GM21723 (cell line): ENCODE measurements at regions not wholly inside any gene's neighbourhood (a gene's known extent, or its start where the extent isn't known, plus 50 kb on each side); places are given as distances from the start of the nearest gene placed in this dataset.

ENCODE experiments used
- ATAC-seq: cut with Tn5 transposase; IDR thresholded peaks from one replicate; pipeline ENCODE4 v1.9.1; 2021; ENCODE audit warnings: mild to moderate bottlenecking, moderate library complexity; ENCODE audit not compliant: unreplicated experiment

DNA sequence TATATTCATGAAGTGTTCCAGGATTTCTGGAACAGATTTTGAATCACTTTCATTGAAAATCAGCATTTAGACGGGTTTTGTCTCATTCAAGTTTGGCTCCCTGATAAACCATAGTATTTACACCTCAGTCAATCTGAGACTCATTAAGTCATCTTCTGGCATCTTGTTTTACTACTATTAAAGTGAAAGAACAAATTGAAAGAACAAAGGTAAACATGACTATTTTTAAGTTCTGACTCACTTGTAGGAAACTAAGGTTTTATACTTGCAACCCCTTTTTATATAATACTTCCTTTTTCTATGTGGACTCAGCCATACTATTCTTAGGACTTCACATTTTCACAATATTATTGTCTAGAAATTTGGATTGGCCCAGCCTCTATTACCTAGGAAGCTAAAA is 854.4 kb downstream of the SQOR start:
- ATAC-seq = no peak

DNA sequence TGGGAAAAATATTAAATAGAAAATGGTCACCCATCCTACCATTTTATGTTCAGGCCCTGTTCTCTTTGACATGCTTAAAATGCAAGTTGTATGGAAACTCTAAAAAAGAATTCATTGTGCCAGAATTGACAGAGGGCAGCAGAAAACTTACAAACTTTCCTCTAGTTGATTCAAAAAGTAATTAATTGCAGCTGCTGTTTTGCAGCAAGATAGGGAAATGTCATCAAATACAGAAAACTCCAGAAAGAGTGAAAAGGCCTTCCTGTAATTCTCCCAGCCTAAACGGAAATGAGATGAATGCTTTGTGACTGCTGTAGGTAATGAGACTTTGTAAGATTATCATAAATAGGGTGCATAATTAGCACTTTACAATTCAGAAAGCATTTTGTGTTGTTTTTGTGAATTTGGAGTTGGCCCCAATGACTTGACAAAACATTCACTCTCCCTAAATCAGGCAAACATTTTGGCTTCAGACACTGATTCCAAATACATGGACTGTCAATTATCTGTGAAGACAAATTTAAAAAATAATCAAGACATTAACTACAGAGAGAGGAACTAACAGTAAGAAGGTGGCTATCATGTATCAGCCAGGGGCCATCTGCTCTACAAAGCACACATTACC is 861.8 kb downstream of the SQOR start:
- no peak for ATAC-seq

DNA sequence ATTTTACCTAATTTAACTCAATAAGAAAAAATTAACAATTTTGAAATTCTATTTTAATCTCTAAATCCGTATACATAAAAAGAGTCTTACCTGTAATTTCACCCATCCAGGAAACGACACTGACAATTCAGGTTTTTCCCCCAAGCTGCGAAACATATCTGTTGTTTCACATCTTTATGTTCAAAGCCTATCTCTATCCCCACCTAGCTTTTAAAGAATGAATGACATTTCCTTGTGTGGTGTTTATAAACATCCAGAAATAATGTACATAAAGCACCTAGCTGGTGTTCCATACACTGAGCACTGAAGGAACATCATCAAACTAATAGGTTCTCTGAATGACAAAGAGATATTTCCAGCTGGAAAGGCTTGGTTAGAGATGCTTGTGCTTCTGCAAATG is 867.8 kb downstream of the SQOR start:
- no peak for ATAC-seq

DNA sequence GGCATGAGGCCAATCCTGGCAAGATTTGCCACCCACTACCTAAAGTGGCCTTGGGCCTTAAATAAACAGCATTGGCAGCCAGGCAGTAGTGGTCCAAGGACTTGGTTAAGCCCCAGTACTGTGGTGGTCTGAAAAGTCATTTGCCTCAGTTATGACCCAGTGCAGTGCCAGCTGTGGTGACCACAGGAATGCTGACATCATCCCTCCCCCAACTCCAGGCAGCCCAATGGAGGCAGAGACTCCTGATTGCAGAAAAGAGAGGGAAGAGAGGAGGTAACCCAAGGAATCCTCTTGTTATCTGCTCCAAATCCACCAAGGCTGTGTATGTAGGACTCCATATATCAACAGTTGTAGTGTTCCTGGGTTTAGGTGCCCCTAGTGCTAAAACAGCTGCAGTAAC is 883.6 kb downstream of the SQOR start:
- no peak for ATAC-seq

DNA sequence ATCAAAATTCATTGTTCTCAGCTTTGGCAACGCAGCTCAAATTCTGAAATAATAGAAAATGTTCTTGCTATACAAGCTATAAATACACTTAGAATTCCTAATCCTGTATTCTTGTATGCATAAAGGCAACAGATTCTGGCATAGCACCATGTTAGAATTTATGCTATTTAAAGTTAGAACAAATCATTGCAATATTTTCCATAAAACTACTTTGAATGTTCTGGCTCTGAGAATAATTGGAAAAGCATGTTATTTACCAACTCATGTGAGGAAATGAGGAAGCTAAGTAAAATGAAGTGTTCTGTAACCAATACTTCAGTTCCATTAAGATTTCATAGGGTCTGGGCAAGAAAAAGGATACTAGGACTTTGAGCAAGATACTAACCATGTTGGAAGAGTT is 888.9 kb downstream of the SQOR start:
- ATAC-seq = no peak

DNA sequence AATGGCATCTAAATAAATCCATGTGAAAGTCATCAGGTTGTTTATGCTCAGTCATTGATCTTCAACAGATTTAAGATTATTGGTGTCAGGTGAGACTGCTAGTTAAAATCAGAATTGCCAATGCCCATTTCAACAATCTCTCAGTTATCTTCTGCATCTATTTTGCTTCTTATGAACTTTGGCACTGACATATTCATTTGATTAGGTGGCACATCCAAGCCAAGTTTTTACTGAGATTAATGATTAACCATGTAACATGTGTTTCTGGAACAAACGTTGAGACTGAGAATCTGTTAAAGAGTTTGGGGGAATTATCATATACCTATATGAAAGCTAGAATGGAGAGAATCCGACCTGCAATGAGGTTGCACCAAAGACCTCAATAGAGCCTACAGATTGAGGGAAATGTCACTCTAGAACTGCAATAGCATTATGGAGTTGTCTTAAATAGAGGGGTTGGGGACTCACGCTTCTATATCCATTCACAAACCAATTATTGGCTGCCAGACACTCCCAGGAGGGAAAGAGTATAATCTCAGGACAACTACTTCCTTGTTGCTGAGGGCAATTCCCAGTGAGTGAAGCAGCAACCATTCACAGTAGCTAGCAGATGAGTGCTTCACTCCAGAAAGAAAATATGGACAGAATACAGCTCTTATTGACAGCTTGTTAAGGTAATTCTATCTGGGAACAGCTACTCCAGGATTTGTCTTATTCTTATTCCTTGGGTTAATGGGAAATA is 891.3 kb downstream of the SQOR start:
- no peak for ATAC-seq

DNA sequence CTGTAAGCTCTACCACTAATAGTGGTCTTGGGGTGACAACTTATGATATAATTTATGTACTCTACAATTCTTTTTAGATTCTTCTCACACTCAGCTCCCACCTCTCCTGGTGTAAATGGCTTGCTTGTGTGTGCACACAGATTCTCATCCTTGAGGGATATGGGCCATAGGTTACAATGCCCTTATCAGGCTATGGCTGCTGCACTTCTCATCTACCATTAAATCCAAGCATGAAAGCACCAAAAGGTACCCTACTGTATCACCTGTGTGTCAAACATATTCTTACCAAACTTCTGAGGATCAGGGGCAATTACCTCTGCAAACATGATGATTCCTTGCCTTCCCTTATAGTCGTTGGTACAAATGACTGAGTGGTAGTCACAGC is 891.9 kb downstream of the SQOR start:
- ATAC-seq = no peak

DNA sequence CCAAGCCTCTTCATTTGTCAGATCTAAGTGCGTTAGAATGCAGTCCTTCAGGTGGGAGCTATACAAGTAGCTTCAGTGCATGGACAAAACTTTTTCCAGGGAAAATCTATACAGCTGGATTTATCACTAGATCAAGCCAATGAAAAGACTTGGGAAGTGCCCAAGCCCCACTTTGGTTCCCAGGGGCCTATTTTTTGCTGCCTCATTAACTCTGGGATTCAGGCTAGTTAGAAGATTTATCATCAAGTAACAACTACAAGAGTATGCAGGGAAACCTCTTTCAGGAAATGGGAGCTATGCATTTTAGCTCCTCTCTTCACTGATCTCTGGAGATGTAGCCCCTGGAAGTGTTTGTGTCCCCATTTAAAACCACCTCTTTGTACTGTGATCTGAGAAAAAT is 908.8 kb downstream of the SQOR start:
- no peak for ATAC-seq

DNA sequence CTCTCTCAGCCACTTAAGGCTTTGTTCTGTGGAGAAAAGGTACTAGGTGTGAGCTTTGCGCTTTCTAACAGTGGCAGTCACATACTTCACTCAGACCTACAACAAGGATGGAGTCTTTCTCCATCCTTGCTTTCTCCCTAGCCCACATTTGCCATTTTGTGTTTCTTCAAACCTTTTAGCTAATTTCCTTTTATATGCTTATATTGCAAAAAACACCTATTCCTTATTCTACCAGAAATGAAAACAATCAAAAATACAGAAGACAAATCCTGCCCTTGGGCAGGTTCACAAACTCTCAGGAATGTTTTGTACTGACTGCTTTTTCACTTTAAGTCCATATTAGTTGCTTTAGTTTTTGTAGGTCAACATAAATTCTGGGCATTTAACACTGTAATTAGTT is 914.2 kb downstream of the SQOR start:
- no peak for ATAC-seq

DNA sequence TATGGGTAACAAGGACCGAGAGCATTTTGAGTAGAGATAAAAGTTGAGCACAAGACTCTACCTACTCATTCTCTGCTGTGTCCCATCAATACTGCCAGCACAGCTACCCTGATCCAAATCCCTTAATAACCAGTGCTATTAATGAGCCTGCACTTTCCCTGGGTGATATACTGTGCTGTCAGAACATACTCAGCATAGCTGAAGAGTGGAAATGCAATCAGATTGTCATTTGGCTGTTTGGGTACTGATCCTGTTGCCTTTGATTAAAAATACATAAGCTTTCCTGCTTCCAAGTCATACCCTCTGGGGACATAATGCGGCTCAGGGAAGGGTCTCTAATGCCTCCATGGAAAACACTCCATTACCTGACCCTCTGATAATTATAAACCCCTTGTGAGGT is 917.5 kb downstream of the SQOR start:
- ATAC-seq = no peak

DNA sequence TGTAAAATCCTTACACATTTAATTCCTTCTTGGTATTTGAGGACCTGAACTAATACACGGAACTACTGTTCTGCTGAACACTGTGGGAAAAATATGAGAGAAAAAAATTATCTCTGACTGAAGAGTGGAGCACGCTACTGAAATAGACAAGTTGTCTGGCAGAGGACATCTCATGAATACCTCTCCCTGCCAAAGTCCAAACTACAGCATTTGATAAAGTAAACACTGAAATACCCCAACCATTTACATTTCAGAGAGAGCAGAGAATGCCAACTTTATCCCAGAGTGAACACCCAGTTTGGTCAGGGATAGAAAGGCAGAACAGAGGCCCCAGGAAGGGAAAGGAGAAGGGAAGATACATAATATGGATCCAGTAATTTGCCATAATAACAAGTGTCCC is 920.7 kb downstream of the SQOR start:
- no peak for ATAC-seq

DNA sequence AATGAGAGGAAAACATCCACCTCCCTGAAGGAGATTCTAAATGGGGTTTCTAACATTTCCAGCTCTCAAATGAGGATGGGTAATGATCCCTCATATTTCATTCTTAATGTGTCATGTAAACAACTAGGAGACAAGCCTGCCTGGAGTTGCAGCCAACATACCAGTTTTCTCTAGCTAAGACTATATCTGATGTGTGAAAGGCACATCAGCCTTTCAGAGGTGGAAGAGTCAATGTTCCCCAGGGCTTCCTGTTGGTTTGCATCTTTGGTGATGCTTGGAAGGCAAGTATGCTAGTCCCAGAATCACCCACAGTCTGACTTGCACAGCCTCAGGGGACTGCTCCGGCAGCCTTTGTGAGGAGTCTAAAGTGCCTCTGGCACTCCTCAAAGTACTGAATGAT is 921.2 kb downstream of the SQOR start:
- ATAC-seq = no peak

DNA sequence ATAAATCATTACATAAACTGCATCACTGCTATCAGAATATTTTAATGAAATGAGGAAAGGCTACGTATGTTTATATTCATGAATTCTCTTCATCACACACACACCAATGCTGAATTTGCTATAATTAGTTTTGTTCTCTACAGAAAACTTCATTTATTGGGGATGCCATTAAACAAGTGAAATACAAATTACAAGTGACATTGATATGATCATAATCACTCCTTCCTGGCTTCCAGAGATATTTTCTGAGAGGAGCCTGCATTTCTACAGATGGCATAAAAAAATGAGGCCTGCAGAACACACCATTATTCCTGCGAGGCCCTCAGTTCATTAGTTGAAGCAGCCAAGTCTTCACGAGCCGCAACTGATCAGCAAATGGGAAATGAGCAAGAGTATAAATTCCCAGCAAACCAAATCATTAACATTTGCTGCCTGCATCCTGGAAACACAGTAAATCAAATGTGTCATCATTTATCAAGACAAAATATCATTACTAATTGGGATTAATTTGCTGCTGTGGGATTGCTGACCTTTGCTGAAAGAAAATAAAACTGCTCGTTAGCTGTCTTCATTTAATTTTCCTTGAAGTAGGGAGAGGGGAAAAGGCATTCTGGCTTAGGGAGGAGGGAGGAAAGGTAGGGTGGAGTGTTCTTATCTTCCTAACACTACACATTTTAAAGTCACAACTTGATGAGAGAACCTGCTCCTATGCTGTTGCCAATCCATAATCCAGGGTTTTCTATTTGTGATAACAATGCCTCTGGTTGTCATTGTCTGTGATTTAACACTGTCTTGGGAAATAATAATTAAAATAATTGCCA is 921.9 kb downstream of the SQOR start:
- no peak for ATAC-seq

DNA sequence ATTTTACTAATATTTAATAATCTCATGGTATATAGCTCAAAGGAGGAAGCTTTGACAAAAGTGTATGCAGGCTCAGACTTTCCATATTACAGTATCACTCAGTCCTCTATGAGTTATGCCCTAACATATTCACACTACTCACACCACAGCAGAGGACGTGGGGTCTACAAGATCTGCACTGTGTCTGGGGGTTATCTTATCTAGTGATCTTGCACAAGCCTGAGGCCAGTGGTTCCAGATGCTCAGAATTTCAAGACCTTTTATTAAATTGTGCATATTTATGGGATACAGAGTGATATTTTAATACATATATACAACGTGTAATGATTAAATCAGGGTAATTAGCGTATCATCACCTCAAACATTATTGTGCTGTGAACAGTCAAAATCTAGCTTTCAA is 933.1 kb downstream of the SQOR start:
- no peak for ATAC-seq

DNA sequence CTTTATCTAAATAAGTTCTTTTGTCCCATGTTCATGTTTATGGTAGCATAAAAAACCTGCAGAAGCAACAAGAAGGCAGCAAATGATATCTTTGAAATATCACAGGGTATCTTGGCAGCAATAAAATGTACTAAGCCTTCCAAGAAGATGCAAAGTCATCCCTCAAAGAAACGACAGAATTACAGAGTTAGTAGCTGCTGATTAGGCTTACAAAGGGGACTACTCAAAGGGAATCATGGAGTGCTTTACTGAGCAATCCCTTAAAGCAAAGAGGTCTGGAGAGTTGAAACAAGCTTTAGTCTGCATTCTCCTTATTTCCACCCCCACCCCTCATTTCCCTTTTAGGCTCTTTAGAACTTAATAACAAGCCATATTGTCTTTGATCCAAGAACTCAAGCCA is 935.0 kb downstream of the SQOR start:
- ATAC-seq = no peak

DNA sequence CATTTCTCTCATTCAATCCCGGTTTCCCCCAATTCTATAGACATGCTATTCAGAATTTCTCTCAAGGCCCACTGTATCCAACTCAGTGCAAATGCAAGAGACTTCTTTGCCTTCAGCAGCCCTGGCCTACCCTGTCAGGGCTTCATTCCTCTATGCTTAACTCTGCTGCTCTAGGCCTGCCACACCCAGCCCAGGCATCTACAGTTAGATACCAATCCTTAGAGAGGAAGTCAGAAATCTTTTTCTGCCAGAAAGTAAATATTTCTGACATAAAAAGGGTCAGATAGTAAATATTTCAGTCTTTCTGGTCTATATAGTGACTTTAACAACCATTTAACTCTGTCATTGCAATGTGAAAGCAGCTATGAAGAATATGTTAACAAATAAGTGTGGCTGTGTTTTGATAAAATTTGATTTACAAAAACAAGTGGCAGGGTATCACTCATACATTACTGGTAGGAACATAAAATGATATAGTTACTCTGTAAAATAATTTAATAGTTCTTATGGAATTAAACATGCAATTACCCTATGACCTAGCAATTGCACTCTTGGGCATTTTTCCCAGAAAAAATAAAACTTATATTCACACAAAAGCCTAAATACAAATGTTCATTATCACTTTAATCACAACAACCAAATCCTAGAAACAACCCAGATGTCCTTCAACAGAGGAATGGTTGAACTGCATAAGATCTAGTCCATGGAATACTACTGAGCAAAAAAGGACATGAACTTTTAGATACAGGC is 942.0 kb downstream of the SQOR start:
- ATAC-seq = no peak

DNA sequence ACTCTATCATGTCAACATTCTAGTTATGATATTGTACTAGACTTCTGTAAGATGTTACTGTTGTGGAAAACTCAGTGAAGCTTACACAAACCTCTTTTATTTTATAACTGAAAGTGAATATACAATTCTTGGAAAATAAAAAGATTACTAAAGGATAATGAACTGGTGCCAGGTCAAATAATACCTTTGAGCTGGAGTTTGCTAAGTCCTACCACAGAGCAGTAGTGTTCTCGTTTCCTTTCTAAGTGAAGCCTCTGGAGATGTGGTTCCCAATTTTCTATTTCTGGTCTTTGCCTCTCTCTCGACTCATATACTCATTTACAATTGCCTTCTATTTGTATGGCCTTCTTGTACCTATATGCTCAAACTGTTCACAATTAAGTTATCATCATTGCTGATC is 942.9 kb downstream of the SQOR start:
- ATAC-seq = no peak

DNA sequence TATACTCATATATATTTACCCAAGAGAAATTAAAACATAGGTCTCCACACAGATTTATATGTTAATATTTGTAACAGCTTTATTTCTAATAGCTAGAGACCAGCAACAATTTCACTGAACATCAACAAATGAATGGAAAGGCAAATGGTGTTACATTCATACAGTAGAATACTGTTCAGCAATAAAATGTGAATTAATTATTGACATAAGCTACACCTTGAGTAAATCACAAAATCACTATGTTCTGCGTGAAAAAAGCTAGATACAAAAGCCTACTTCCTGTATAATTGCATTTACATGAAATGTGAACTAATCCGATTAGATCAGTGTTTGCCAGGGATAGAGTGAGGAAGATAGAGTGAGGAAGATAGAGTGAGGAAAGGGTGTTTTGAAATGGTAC is 945.7 kb downstream of the SQOR start:
- ATAC-seq = no peak

DNA sequence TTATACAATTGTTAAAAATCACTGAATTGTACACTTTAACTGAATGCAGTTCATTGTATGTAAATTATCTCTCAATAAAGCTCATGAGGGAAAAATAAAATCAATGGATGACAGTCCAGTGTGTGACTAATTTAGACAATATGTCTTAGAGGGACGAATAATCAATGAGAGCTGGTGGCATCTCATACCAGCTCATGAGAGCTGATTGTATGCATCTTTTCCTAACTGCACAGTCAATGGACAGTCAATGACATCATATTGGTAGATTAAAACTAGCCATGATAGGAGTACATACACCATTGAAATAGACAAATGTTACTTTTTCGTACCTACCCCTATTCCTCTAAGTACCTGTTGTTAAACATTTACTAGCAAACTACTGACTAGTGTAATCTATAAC is 946.1 kb downstream of the SQOR start:
- ATAC-seq = no peak

DNA sequence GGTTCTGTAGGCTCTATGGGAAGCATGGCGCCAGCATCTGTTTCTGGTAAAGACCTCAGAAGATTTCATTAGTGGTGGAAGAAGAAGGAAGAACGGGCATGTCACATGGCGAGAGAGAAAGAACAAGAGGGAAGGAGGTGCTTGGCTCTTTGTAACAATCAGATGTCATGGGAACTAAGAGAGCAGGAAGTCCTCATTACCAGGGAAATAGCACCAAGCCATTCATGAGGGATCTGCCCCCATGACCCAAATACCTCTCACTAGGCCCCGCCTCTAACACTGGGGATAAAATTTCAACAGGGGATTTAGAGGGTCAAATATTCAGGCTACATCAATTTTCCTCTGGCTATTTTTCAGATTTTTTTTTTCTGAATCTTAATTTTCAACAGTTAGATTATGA is 954.3 kb downstream of the SQOR start:
- no peak for ATAC-seq

DNA sequence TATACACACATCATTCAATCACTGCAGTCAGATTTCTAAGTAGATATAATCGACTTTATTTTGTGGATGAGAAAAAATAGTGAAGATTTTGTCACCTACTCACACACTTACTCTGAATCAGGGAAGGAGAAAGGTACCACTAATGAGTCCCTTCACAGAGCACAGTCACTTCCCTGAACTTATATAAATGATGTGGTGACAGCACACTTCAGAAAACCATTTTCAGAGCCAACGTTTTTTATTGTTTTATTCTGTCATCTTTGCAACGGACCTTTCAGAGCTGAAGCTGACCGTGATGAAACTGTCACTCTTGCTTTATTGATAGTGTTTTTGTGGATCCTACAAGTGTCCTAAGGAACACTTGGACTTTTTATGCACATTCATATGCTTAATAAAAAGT is 956.6 kb downstream of the SQOR start:
- no peak for ATAC-seq
